ENCODE measurements at regions not wholly inside any gene's neighbourhood (a gene's known extent, or its start where the extent isn't known, plus 50 kb on each side); places are given as distances from the start of the nearest gene placed in this dataset.

GRCh38 chr4:13142726-13143125 lies 341.4 kb downstream of the RAB28 start:
- Histone ChIP-seq H3K56ac (ENCODE audit: extremely low read depth, insufficient read depth, low read length) (no peak overlapping the region), H3K18ac (ENCODE audit: low read depth, low read length) (no peak overlapping the region), H3K23ac (ENCODE audit: low read depth, low read length) (no peak overlapping the region), H3K9me3 (ENCODE audit: control insufficient read depth, insufficient read depth, low read length) (peaks cover 6% of the 10 kb centered on the region), H4K20me1 (ENCODE audit: insufficient read depth, low read length) (no peaks in the 10 kb centered on the region), H3K27me3 (ENCODE audit: control insufficient read depth, insufficient read depth, low read length) (no peaks in the 10 kb centered on the region), H3K4me1 (ENCODE audit: control insufficient read depth, insufficient read depth, low read length) (no peaks in the 10 kb centered on the region), H3K9me1 (ENCODE audit: insufficient read depth, low read length) (no peaks in the 10 kb centered on the region), H2BK15ac (ENCODE audit: low read depth, low read length) (no peak overlapping the region), H2BK5ac (ENCODE audit: low read depth, low read length, poor library complexity, severe bottlenecking) (no peak overlapping the region), H4K91ac (ENCODE audit: insufficient read depth, low read depth, low read length) (no peak overlapping the region), H4K8ac (ENCODE audit: low read depth in 2 of 2, low read length in 2 of 2) (no peak overlapping the region), H2BK20ac (ENCODE audit: low read depth, low read length) (no peak overlapping the region), H3K14ac (replicated peaks; ENCODE audit: low read depth, low read length) (no peak overlapping the region), H2AFZ (replicated peaks; ENCODE audit: low read length, poor library complexity) (no peak overlapping the region), H3K79me1 (ENCODE audit: low read depth in 1 of 2, low read length in 2 of 2) (no peaks in the 10 kb centered on the region), H3K4me2 (ENCODE audit: low read depth, low read length) (no peak overlapping the region), H2BK120ac (ENCODE audit: low read depth, low read length) (no peak overlapping the region), H2AK5ac (ENCODE audit: low read depth, low read length) (no peak overlapping the region), H3K4me3 (ENCODE audit: insufficient read depth, low read depth, low read length) (no peak overlapping the region), H3K4ac (ENCODE audit: low read depth, low read length) (no peak overlapping the region), H4K5ac (ENCODE audit: low read depth, low read length) (no peak overlapping the region), H3K36me3 (ENCODE audit: control insufficient read depth, insufficient read depth, low read length) (no peaks in the 10 kb centered on the region), H3K27ac (ENCODE audit: insufficient read depth, low read length) (no peak overlapping the region), H2AK9ac (replicated peaks; ENCODE audit: low read depth, low read length, poor library complexity) (no peak overlapping the region), H3K9ac (ENCODE audit: low read depth, low read length) (no peak overlapping the region)
- in situ Hi-C loops (cut with MboI; ENCODE audit: low sequenced_read_pairs) (no loop called here), dilution Hi-C loops (cut with HindIII; ENCODE audit: low sequenced_read_pairs, unreplicated experiment) (no loop called here), intact Hi-C loops (cut with micrococcal nuclease) (no loop called here)
- ChIA-PET POLR2A (ENCODE audit: unreplicated experiment) (no interaction called here), CTCF (interaction anchor here (0.7 kb wide), 1 partner anchor 71 kb away, joined by 4 read pairs; no protein-coding TSS in a partner anchor)
- no CpG with 5 or more reads among the region's 4 CpGs for WGBS, 2 experiments (ENCODE audit: extremely low coverage in 2 of 2, insufficient read length in 1 of 2)
- TF ChIP-seq MAZ (IDR thresholded peaks at IDR 0.05; ENCODE audit: borderline replicate concordance, low read depth, low read length) (no peak), SMC3 (IDR thresholded peaks at IDR 0.05; ENCODE audit: low read depth, low read length) (no peak)
- no peak for DNase-seq
- ATAC-seq (ENCODE audit: low read depth): no peak
- BruUV-seq (replicated peaks): no TSS peak
